ENCODE measurements at regions not wholly inside any gene's neighbourhood (a gene's known extent, or its start where the extent isn't known, plus 50 kb on each side); places are given as distances from the start of the nearest gene placed in this dataset.

DNA sequence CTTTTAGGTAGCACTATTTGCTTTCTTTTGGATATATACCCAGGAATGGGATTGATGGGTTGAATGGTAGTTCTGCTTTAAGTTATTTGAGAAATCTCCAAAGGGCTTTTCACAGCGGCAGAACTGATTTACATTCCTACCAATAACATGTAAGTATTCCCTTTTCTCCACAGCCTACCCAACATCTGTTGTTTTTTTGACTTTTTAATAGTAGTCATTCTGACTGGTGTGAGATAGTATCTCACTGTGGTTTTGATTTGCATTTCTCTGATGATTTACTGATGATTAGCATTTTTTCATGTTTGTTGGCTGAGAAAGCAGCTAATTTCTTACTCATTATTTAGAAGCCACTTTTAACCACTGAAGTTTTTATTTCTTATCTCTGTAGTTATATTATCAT lies 221.1 kb upstream of the ACTBL2 start:
- no peaks in the 10 kb centered on the region for H3K36me3 ChIP-seq (replicated peaks in 1 of 2; ENCODE audit: control extremely low read depth in 1 of 2, control insufficient read depth in 1 of 2, extremely low read depth in 1 of 2, insufficient read depth in 2 of 2, low read length in 1 of 2)
- H3K9ac ChIP-seq (ENCODE audit: low read length) = no peak overlapping the region
- ChIA-PET POLR2A (no interaction called here), CTCF (no interaction called here)
- Mint-ChIP-seq H3K27ac (no peak overlapping the region), H3K9me3 (ENCODE audit: insufficient read depth) (no peaks in the 10 kb centered on the region), H3K27me3 (peaks cover 3% of the 10 kb centered on the region), H3K4me3 (no peak overlapping the region), H3K4me1 (no peaks in the 10 kb centered on the region)
- H3K4me2 ChIP-seq (replicated peaks; ENCODE audit: low read depth, low read length, poor library complexity, severe bottlenecking) = no peak overlapping the region
- no peak for DNase-seq
- H3K4me3 ChIP-seq (ENCODE audit: control extremely low read depth in 1 of 5, extremely low read depth in 1 of 5, insufficient read depth in 1 of 5, low read depth in 2 of 5, low read length in 4 of 5) = no peak overlapping the region
- no peaks in the 10 kb centered on the region for H3K27me3 ChIP-seq (replicated peaks in 1 of 4; ENCODE audit: control extremely low read depth in 1 of 4, control insufficient read depth in 3 of 4, insufficient read depth in 4 of 4, low read length in 3 of 4)
- H3K79me2 ChIP-seq (ENCODE audit: control insufficient read depth, insufficient read depth, low read length) = no peaks in the 10 kb centered on the region
- WGBS (ENCODE audit: insufficient coverage) = no CpG with 5 or more reads among the region's 1 CpG
- TF ChIP-seq, protein P1, sequence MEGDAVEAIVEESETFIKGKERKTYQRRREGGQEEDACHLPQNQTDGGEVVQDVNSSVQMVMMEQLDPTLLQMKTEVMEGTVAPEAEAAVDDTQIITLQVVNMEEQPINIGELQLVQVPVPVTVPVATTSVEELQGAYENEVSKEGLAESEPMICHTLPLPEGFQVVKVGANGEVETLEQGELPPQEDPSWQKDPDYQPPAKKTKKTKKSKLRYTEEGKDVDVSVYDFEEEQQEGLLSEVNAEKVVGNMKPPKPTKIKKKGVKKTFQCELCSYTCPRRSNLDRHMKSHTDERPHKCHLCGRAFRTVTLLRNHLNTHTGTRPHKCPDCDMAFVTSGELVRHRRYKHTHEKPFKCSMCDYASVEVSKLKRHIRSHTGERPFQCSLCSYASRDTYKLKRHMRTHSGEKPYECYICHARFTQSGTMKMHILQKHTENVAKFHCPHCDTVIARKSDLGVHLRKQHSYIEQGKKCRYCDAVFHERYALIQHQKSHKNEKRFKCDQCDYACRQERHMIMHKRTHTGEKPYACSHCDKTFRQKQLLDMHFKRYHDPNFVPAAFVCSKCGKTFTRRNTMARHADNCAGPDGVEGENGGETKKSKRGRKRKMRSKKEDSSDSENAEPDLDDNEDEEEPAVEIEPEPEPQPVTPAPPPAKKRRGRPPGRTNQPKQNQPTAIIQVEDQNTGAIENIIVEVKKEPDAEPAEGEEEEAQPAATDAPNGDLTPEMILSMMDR (IDR thresholded peaks at IDR 0.05) = no peak
- no peak for TF ChIP-seq EZH2 (IDR thresholded peaks at IDR 0.05; ENCODE audit: borderline replicate concordance, insufficient read depth, low read depth, low read length, poor library complexity, severe bottlenecking)
- no peak for ATAC-seq (ENCODE audit: low read depth)
- H4K20me1 ChIP-seq (ENCODE audit: control insufficient read depth, insufficient read depth, low read length, poor library complexity, severe bottlenecking) = no peaks in the 10 kb centered on the region
- H3K27ac ChIP-seq (ENCODE audit: low read length in 2 of 2) = no peak overlapping the region
- no peaks in the 10 kb centered on the region for H3K9me3 ChIP-seq (ENCODE audit: control extremely low read depth in 1 of 3, control insufficient read depth in 2 of 3, insufficient read depth in 1 of 3, low read length in 2 of 3)
- intact Hi-C loops (cut with micrococcal nuclease) = no loop called here
- H3K4me1 ChIP-seq (ENCODE audit: control insufficient read depth in 2 of 2, insufficient read depth in 2 of 2, low read length in 2 of 2) = no peaks in the 10 kb centered on the region
- no peak overlapping the region for H2AFZ ChIP-seq (ENCODE audit: insufficient read depth, low read depth, low read length, poor library complexity, severe bottlenecking)

DNA sequence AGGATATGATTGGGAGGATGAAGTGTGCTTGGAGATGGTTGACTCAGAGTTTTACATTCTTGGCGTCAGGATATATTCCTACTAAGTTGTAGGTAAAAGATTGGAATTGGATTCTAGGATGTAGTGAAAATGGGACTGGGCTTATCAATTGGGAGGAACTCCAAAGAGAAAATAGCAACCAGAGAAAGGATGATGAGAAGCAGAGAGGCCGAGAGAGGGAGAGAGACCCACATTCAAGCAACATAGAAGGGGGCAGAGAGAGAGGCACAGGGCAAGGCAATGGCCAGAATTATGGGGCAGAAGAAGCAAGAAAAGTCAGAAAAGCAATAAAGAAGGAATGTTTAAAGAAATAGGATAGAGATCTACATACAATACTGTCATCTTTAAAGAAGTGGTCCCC lies 217.9 kb upstream of the ACTBL2 start:
- WGBS (ENCODE audit: insufficient coverage) = 100% methylated on average over 1 of the region's 2 CpGs

More for the DNA sequence above, 217.9 kb upstream of the ACTBL2 start:
- no peak for TF ChIP-seq EZH2 (IDR thresholded peaks at IDR 0.05; ENCODE audit: borderline replicate concordance, insufficient read depth, low read depth, low read length, poor library complexity, severe bottlenecking)
- TF ChIP-seq, protein P1 (IDR thresholded peaks at IDR 0.05) = no peak
- no peak overlapping the region for H3K4me2 ChIP-seq (replicated peaks; ENCODE audit: low read depth, low read length, poor library complexity, severe bottlenecking)
- no peak overlapping the region for H3K9ac ChIP-seq (ENCODE audit: low read length)
- Mint-ChIP-seq H3K4me1 (no peaks in the 10 kb centered on the region), H3K27ac (no peak overlapping the region), H3K27me3 (peaks cover 3% of the 10 kb centered on the region), H3K4me3 (no peak overlapping the region), H3K9me3 (ENCODE audit: insufficient read depth) (no peaks in the 10 kb centered on the region)
- no peaks in the 10 kb centered on the region for H3K79me2 ChIP-seq (ENCODE audit: control insufficient read depth, insufficient read depth, low read length)
- H3K9me3 ChIP-seq (ENCODE audit: control extremely low read depth in 1 of 3, control insufficient read depth in 2 of 3, insufficient read depth in 1 of 3, low read length in 2 of 3) = no peaks in the 10 kb centered on the region
- H3K4me3 ChIP-seq (ENCODE audit: control extremely low read depth in 1 of 5, extremely low read depth in 1 of 5, insufficient read depth in 1 of 5, low read depth in 2 of 5, low read length in 4 of 5) = no peak overlapping the region
- DNase-seq (no peak), ATAC-seq (ENCODE audit: low read depth) (no peak)
- no peaks in the 10 kb centered on the region for H3K36me3 ChIP-seq (replicated peaks in 1 of 2; ENCODE audit: control extremely low read depth in 1 of 2, control insufficient read depth in 1 of 2, extremely low read depth in 1 of 2, insufficient read depth in 2 of 2, low read length in 1 of 2)
- POLR2A ChIA-PET = no interaction called here
- intact Hi-C loops (cut with micrococcal nuclease) = no loop called here
- no peak overlapping the region for H2AFZ ChIP-seq (ENCODE audit: insufficient read depth, low read depth, low read length, poor library complexity, severe bottlenecking)
- no peaks in the 10 kb centered on the region for H3K27me3 ChIP-seq (replicated peaks in 1 of 4; ENCODE audit: control extremely low read depth in 1 of 4, control insufficient read depth in 3 of 4, insufficient read depth in 4 of 4, low read length in 3 of 4)
- H3K4me1 ChIP-seq (ENCODE audit: control insufficient read depth in 2 of 2, insufficient read depth in 2 of 2, low read length in 2 of 2) = no peaks in the 10 kb centered on the region
- CTCF ChIA-PET = no interaction called here
- H3K27ac ChIP-seq (ENCODE audit: low read length in 2 of 2) = no peak overlapping the region
- no peaks in the 10 kb centered on the region for H4K20me1 ChIP-seq (ENCODE audit: control insufficient read depth, insufficient read depth, low read length, poor library complexity, severe bottlenecking)
